HepG2 (cell line): ENCODE measurements at regions not wholly inside any gene's neighbourhood (a gene's known extent, or its start where the extent isn't known, plus 50 kb on each side); places are given as distances from the start of the nearest gene placed in this dataset.

ENCODE experiments used
- ATAC-seq: fragments of 200-7000 bp; cut with Tn5 transposase; 3 replicates; pipeline ENCODE4 v1.9.1; 2020; ENCODE audit warnings: mild to moderate bottlenecking, moderate library complexity
- BruUV-seq: library from RNA; stranded (reverse); fragments of 400-500 nt; replicated peaks from 2 replicates; lab custom pipeline; 2021; lab: Mats Ljungman, UMichigan
- CTCF ChIA-PET: fragments of 300-600 bp; formaldehyde crosslinking; extraction: SDS; loops from one replicate; lab custom pipeline; 2021; ENCODE audit warnings: low total read pairs, inconsistent platforms, low intra/inter-chr PET ratio; lab: Yijun Ruan, JAX
- POLR2A ChIA-PET: fragments of 350-600 bp; sonication (Branson Sonifier 250); formaldehyde crosslinking; loops from one replicate; lab custom pipeline; 2020; ENCODE audit warnings: antibody characterized with exemption, inconsistent platforms; lab: Yijun Ruan, JAX
- DNase-seq: peaks from one replicate; pipeline ENCODE4 v3.0.0-alpha.2; 2015; ENCODE audit warnings: low spot score
- FAIRE-seq: peaks from 3 replicates; lab custom pipeline; 2011; peaks lifted over from hg19 to GRCh38; lab: Jason Lieb, UNC
- H2AFZ ChIP-seq: one replicate; pipeline ENCODE4 v1.6.1; 2011; ENCODE audit warnings: low read length, inconsistent platforms
- H3K27ac ChIP-seq: fragments of 300-600 bp; 3 replicates; pipeline ENCODE4 v1.8.0; 2011; ENCODE audit warnings: mixed run types, mild to moderate bottlenecking, mixed read lengths, low read length, inconsistent platforms; ENCODE audit not compliant: insufficient read depth; ENCODE audit errors: extremely low read length
- H3K27me3 ChIP-seq, 2 experiments: fragments of 200-600 bp in 1 of 2; 2 replicates in 1 of 2; 3 replicates in 1 of 2; pipeline versions ENCODE4 v1.6.0 to v1.8.0; 2011; ENCODE audit warnings: low read length in 2 of 2, mild to moderate bottlenecking in 2 of 2, moderate library complexity in 2 of 2, inconsistent platforms in 1 of 2; ENCODE audit not compliant: insufficient read depth in 2 of 2, control insufficient read depth in 1 of 2
- H3K36me3 ChIP-seq, 2 experiments: fragments of 200-600 bp in 1 of 2; replicated peaks in 1 of 2; 2 replicates in 1 of 2; 3 replicates in 1 of 2; pipeline versions ENCODE4 v1.5.1 to v1.8.0; 2011; ENCODE audit warnings: low read length in 2 of 2, inconsistent platforms in 1 of 2; ENCODE audit not compliant: insufficient read depth in 2 of 2, control insufficient read depth in 1 of 2
- H3K4me1 ChIP-seq: 2 replicates; pipeline ENCODE4 v1.5.1; 2012; ENCODE audit warnings: low read length, inconsistent platforms; ENCODE audit not compliant: insufficient read depth
- H3K4me2 ChIP-seq: 2 replicates; pipeline ENCODE4 v1.6.0; 2011; ENCODE audit warnings: low read depth, low read length, inconsistent platforms
- H3K4me3 ChIP-seq, 3 experiments: fragments of 200-600 bp in 1 of 3; sonication (generic), shearing (Covaris generic) in 1 of 3; replicated peaks in 1 of 3; 2 replicates each; pipeline ENCODE4 v1.5.1; 2011 to 2016; ENCODE audit warnings: low read length in 3 of 3, inconsistent platforms in 2 of 3, low read depth in 2 of 3, mild to moderate bottlenecking in 2 of 3, control low read depth in 1 of 3, mixed read lengths in 1 of 3; ENCODE audit not compliant: insufficient read depth in 1 of 3
- H3K79me2 ChIP-seq: one replicate; pipeline ENCODE4 v1.6.1; 2011; ENCODE audit warnings: low read length, inconsistent platforms; ENCODE audit not compliant: insufficient read depth
- H3K9ac ChIP-seq: 2 replicates; pipeline ENCODE4 v1.6.0; 2011; ENCODE audit warnings: mild to moderate bottlenecking, low read depth, low read length, inconsistent platforms; ENCODE audit not compliant: insufficient read depth
- H3K9me3 ChIP-seq: 2 replicates; pipeline ENCODE4 v1.5.1; 2012; ENCODE audit warnings: mild to moderate bottlenecking, low read length
- H4K20me1 ChIP-seq: 2 replicates; pipeline ENCODE4 v1.6.0; 2011; ENCODE audit warnings: inconsistent platforms, mild to moderate bottlenecking, low read length, moderate library complexity; ENCODE audit not compliant: insufficient read depth
- ADNP ChIP-seq: sonication (generic); formaldehyde crosslinking; IDR thresholded peaks from 2 replicates; pipeline ENCODE4 v1.4.0; 2020; ENCODE audit warnings: missing genetic modification reagents
- BHLHE40 ChIP-seq: IDR thresholded peaks from 2 replicates; pipeline ENCODE4 v1.6.1; 2011; ENCODE audit warnings: low read length, improper control_type of control experiment
- DNMT3B ChIP-seq: conservative IDR thresholded peaks from 2 replicates; pipeline ENCODE4 v1.6.1; 2016; ENCODE audit warnings: missing biosample characterization, control low read depth
- NFE2 ChIP-seq: sonication (generic); formaldehyde crosslinking; IDR thresholded peaks from 2 replicates; pipeline ENCODE4 v1.4.0; 2020; ENCODE audit warnings: missing genetic modification reagents
- NFIB ChIP-seq: sonication (generic); formaldehyde crosslinking; IDR thresholded peaks from 2 replicates; pipeline ENCODE4 v1.9.0; 2021; ENCODE audit warnings: missing genetic modification reagents, mild to moderate bottlenecking, borderline replicate concordance
- NR2F1 ChIP-seq, 2 experiments: fragments of 450-650 bp in 1 of 2; formaldehyde crosslinking in 1 of 2; IDR thresholded peaks; 2 replicates each; pipeline versions ENCODE4 v1.5.0 to v1.6.1; 2016 to 2020; ENCODE audit warnings: mild to moderate bottlenecking in 1 of 2, missing compliant biosample characterization in 1 of 2, missing genetic modification reagents in 1 of 2, moderate library complexity in 1 of 2
- PHF20 ChIP-seq: sonication (generic); formaldehyde crosslinking; IDR thresholded peaks from 2 replicates; pipeline ENCODE4 v1.5.0; 2020; ENCODE audit warnings: mild to moderate bottlenecking, missing genetic modification reagents
- RAD21 ChIP-seq: fragments of 450-650 bp; formaldehyde crosslinking; IDR thresholded peaks from 2 replicates; pipeline ENCODE4 v1.5.0; 2020; ENCODE audit warnings: mild to moderate bottlenecking
- ZMAT5 ChIP-seq: sonication (generic); formaldehyde crosslinking; IDR thresholded peaks from 2 replicates; pipeline ENCODE4 v1.5.0; 2020; ENCODE audit warnings: mild to moderate bottlenecking, low read depth, missing genetic modification reagents, borderline replicate concordance
- ZNF639 ChIP-seq: conservative IDR thresholded peaks from 2 replicates; pipeline ENCODE4 v1.6.1; 2018; ENCODE audit warnings: missing genetic modification reagents
- whole genome bisulfite sequencing: methylation state at CpG from one replicate; pipeline ENCODE4 v1.1.6; 2017; ENCODE audit warnings: low lambda C conversion rate; 5-methylcytosine and 5-hydroxymethylcytosine counted together
- in situ Hi-C: cut with HindIII; loops from 2 replicates; pipeline ENCODE4 v1.10.0; 2017; ENCODE audit warnings: low pct_unique_long_range_greater_than_20kb; ENCODE audit not compliant: extremely low pct_ligation_motif_present
- intact Hi-C: fragments of 100-400 bp; cut with micrococcal nuclease; formaldehyde crosslinking; loops from one replicate; pipeline ENCODE4 v1.10.0; 2022; ENCODE audit not compliant: unreplicated experiment
- TF ChIP-seq, protein P1 (sequence below): sonication (generic); formaldehyde crosslinking; IDR thresholded peaks from 2 replicates; pipeline ENCODE4 v1.4.0; 2020; ENCODE audit warnings: missing genetic modification reagents
- TF ChIP-seq, protein P2 (sequence below): sonication (generic); formaldehyde crosslinking; IDR thresholded peaks from 2 replicates; pipeline ENCODE4 v1.4.0; 2020; ENCODE audit warnings: missing genetic modification reagents, borderline replicate concordance
- TF ChIP-seq, protein P3 (sequence below): sonication (generic); formaldehyde crosslinking; IDR thresholded peaks from 2 replicates; pipeline ENCODE4 v1.8.0; 2022; ENCODE audit warnings: missing genetic modification reagents, mild to moderate bottlenecking, borderline replicate concordance

GRCh38 chr1:97004054-97004453 lies 282.5 kb downstream of the PTBP2 start:
- H3K4me2 ChIP-seq: no peak overlapping the region
- H2AFZ ChIP-seq: no peak overlapping the region
- POLR2A ChIA-PET: no interaction called here
- no peak for FAIRE-seq
- intact Hi-C loops: no loop called here
- H3K27ac ChIP-seq: no peak overlapping the region
- BruUV-seq: no TSS peak
- WGBS: 0% methylated on average over 1 of the region's 2 CpGs
- ATAC-seq: no peak
- no peak overlapping the region for H3K4me3 ChIP-seq
- H3K9me3 ChIP-seq: no peaks in the 10 kb centered on the region
- H3K9ac ChIP-seq: no peak overlapping the region
- no peaks in the 10 kb centered on the region for H3K36me3 ChIP-seq
- H4K20me1 ChIP-seq: no peaks in the 10 kb centered on the region
- H3K27me3 ChIP-seq: no peaks in the 10 kb centered on the region
- TF ChIP-seq ZMAT5 (CRISPR knock-in tag) (no peak), NR2F1 (CRISPR knock-in tag; IDR thresholded peaks at IDR 0.05) (no peak), PHF20 (CRISPR knock-in tag) (no peak), RAD21 (CRISPR knock-in tag) (no peak), BHLHE40 (no peak), DNMT3B (no peak), NFE2 (CRISPR knock-in tag) (no peak), NFIB (no peak), ZNF639 (CRISPR knock-in tag) (no peak), ADNP (CRISPR knock-in tag) (no peak)
- TF ChIP-seq, protein P1, sequence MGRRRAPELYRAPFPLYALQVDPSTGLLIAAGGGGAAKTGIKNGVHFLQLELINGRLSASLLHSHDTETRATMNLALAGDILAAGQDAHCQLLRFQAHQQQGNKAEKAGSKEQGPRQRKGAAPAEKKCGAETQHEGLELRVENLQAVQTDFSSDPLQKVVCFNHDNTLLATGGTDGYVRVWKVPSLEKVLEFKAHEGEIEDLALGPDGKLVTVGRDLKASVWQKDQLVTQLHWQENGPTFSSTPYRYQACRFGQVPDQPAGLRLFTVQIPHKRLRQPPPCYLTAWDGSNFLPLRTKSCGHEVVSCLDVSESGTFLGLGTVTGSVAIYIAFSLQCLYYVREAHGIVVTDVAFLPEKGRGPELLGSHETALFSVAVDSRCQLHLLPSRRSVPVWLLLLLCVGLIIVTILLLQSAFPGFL (CRISPR knock-in tag): no peak
- TF ChIP-seq, protein P2, sequence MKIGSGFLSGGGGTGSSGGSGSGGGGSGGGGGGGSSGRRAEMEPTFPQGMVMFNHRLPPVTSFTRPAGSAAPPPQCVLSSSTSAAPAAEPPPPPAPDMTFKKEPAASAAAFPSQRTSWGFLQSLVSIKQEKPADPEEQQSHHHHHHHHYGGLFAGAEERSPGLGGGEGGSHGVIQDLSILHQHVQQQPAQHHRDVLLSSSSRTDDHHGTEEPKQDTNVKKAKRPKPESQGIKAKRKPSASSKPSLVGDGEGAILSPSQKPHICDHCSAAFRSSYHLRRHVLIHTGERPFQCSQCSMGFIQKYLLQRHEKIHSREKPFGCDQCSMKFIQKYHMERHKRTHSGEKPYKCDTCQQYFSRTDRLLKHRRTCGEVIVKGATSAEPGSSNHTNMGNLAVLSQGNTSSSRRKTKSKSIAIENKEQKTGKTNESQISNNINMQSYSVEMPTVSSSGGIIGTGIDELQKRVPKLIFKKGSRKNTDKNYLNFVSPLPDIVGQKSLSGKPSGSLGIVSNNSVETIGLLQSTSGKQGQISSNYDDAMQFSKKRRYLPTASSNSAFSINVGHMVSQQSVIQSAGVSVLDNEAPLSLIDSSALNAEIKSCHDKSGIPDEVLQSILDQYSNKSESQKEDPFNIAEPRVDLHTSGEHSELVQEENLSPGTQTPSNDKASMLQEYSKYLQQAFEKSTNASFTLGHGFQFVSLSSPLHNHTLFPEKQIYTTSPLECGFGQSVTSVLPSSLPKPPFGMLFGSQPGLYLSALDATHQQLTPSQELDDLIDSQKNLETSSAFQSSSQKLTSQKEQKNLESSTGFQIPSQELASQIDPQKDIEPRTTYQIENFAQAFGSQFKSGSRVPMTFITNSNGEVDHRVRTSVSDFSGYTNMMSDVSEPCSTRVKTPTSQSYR: no peak
- TF ChIP-seq, protein P3, sequence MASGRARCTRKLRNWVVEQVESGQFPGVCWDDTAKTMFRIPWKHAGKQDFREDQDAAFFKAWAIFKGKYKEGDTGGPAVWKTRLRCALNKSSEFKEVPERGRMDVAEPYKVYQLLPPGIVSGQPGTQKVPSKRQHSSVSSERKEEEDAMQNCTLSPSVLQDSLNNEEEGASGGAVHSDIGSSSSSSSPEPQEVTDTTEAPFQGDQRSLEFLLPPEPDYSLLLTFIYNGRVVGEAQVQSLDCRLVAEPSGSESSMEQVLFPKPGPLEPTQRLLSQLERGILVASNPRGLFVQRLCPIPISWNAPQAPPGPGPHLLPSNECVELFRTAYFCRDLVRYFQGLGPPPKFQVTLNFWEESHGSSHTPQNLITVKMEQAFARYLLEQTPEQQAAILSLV (CRISPR knock-in tag): no peak
- TF ChIP-seq, all 625 proteins: peak for 0
- in situ Hi-C loops: no loop called here
- CTCF ChIA-PET: no interaction called here
- H3K4me1 ChIP-seq: no peaks in the 10 kb centered on the region
- H3K79me2 ChIP-seq: no peaks in the 10 kb centered on the region
- no peak for DNase-seq
